Lower lobe of right lung (tissue), 2 donors: ENCODE measurements at regions not wholly inside any gene's neighbourhood (a gene's known extent, or its start where the extent isn't known, plus 50 kb on each side); places are given as distances from the start of the nearest gene placed in this dataset.
"Not testable (repeated sequence)": the region's sequence is repeated elsewhere in the genome, so short reads cannot be mapped to it uniquely, and the experiment has no call there.

Source experiments
- ATAC-seq, 2 donors: fragments of 200-7000 bp; cut with Tn5 transposase; one replicate each; pipeline ENCODE4 v1.9.1; 2020 to 2022; ENCODE audit warnings: mild to moderate bottlenecking in 2 of 2, moderate library complexity in 2 of 2
- DNase-seq: peaks from one replicate; pipeline ENCODE4 v3.0.0-alpha.2; 2020
- H3K27ac ChIP-seq: fragments of 200-600 bp; one replicate; pipeline ENCODE4 v1.8.0; 2022
- H3K27me3 ChIP-seq: fragments of 200-600 bp; one replicate; pipeline ENCODE4 v1.8.0; 2022; ENCODE audit warnings: low read depth
- H3K36me3 ChIP-seq: fragments of 200-600 bp; one replicate; pipeline ENCODE4 v1.8.0; 2022; ENCODE audit warnings: mild to moderate bottlenecking
- H3K4me1 ChIP-seq: fragments of 200-600 bp; one replicate; pipeline ENCODE4 v1.8.0; 2022
- H3K4me3 ChIP-seq: fragments of 200-600 bp; one replicate; pipeline ENCODE4 v1.8.0; 2022; ENCODE audit warnings: mild to moderate bottlenecking
- H3K9me3 ChIP-seq: fragments of 200-600 bp; one replicate; pipeline ENCODE4 v1.8.0; 2022
- intact Hi-C: fragments of 100-400 bp; cut with DNase I; formaldehyde crosslinking; loops from one replicate; pipeline ENCODE4 v1.11.0; 2022
- TF ChIP-seq, protein P1 (sequence below): fragments of 200-600 bp; IDR thresholded peaks from one replicate; pipeline ENCODE4 v1.8.0; 2022; ENCODE audit warnings: antibody characterized with exemption, mild to moderate bottlenecking
- donor health status: DM: no; HTN: yes; CAD: no; lungs with severe emphysema.

DNA sequence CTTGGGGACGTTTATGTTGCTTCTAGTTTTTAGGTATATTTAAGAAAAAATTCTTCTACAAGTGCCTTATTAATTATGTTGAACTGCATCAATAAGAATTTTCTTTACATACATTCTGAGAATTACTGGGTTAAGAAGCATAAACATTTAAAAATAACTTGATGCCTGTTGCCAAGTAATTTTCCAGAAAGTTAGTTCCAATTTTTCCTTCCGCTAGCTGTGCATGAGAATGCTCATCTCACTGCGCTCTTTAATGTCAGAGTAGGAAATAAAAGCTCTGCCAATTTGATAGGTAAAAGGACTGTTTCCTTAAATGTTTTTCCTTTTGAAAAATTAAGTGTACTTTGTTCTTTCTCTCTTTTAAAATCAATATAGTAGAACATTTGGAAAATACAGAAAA is 113.1 kb upstream of the ZBED5 start:
- Histone ChIP-seq H3K36me3 (no peaks in the 10 kb centered on the region), H3K27ac (no peak overlapping the region), H3K9me3 (no peaks in the 10 kb centered on the region), H3K4me1 (no peaks in the 10 kb centered on the region), H3K4me3 (no peak overlapping the region), H3K27me3 (no peaks in the 10 kb centered on the region)
- no peak for ATAC-seq
- TF ChIP-seq, protein P1, sequence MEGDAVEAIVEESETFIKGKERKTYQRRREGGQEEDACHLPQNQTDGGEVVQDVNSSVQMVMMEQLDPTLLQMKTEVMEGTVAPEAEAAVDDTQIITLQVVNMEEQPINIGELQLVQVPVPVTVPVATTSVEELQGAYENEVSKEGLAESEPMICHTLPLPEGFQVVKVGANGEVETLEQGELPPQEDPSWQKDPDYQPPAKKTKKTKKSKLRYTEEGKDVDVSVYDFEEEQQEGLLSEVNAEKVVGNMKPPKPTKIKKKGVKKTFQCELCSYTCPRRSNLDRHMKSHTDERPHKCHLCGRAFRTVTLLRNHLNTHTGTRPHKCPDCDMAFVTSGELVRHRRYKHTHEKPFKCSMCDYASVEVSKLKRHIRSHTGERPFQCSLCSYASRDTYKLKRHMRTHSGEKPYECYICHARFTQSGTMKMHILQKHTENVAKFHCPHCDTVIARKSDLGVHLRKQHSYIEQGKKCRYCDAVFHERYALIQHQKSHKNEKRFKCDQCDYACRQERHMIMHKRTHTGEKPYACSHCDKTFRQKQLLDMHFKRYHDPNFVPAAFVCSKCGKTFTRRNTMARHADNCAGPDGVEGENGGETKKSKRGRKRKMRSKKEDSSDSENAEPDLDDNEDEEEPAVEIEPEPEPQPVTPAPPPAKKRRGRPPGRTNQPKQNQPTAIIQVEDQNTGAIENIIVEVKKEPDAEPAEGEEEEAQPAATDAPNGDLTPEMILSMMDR = no peak
- DNase-seq = no peak
- intact Hi-C loops = no loop called here

DNA sequence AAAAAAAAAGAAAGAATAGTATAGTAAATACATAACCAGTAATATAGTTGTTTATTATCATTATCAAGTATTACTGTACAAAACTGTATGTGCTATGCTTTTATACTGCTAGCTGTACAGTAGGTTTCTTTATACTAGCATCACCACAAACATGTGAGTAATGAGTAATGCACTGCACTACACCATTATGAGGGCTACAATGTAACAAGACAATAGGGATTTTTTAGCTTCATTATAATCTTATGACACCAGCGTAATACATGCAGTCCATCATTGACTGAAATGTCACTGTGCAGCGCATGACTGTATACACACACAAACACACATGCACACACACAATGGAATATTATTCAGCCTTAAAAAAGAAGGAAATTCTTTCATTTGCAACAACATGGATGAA is 111.5 kb upstream of the ZBED5 start:
- H3K27me3 ChIP-seq = no peaks in the 10 kb centered on the region
- intact Hi-C loops = no loop called here
- no peak for DNase-seq
- H3K36me3 ChIP-seq = no peaks in the 10 kb centered on the region
- no peak overlapping the region for H3K27ac ChIP-seq
- no peak for ATAC-seq
- no peaks in the 10 kb centered on the region for H3K4me1 ChIP-seq
- TF ChIP-seq, protein P1 = no peak
- no peaks in the 10 kb centered on the region for H3K9me3 ChIP-seq
- H3K4me3 ChIP-seq = no peak overlapping the region

DNA sequence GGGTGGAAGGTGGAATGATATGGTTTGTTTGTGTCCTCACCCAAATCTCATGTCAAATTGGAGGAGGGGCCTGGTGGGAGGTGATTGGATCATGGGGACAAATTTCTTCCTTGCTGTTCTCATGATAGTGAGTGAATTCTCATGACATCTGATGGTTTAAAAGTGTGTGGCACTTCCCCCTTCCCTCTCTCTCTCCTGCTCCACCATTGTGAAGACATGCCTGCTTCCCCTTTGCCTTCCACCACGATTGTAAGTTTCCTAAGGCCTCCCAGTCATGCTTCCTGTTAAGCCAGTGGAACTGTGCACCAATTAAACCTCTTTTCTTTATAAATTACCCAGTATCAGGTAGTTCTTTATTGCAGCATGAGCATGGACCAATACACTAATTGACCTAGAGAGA is 99.0 kb upstream of the ZBED5 start:
- H3K27ac ChIP-seq, H3K9me3 ChIP-seq: not testable (repeated sequence)

DNA sequence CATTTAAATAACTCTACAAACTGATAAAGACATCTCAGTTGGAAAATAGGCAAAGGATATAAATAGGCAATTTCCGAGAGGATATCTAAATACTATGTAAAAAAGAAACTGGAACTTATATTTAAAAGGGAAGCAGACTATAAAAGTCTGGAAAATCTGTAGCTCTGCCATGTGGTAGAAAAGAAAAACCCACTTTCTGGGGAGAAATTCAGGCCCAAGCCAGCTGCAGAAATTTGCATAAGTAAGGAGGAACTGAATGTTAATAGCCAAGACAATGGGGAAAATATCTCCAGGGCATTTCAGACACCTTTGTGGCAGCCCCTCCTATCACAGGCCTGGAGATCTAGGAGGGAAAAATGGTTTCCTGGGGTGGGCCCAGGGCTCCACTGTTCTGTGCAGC is 97.8 kb upstream of the ZBED5 start:
- H3K4me3 ChIP-seq = no peak overlapping the region
- no peak overlapping the region for H3K27ac ChIP-seq
- TF ChIP-seq, protein P1 = no peak
- ATAC-seq (no peak), DNase-seq (no peak)
- H3K4me1 ChIP-seq = no peaks in the 10 kb centered on the region
- intact Hi-C loops = no loop called here
- no peaks in the 10 kb centered on the region for H3K36me3 ChIP-seq
- no peaks in the 10 kb centered on the region for H3K9me3 ChIP-seq
- H3K27me3 ChIP-seq = no peaks in the 10 kb centered on the region

More for the DNA sequence above, 99.0 kb upstream of the ZBED5 start:
- H3K27me3 ChIP-seq, ATAC-seq, H3K4me1 ChIP-seq, H3K4me3 ChIP-seq, H3K36me3 ChIP-seq, intact Hi-C loops, DNase-seq: not testable (repeated sequence)

DNA sequence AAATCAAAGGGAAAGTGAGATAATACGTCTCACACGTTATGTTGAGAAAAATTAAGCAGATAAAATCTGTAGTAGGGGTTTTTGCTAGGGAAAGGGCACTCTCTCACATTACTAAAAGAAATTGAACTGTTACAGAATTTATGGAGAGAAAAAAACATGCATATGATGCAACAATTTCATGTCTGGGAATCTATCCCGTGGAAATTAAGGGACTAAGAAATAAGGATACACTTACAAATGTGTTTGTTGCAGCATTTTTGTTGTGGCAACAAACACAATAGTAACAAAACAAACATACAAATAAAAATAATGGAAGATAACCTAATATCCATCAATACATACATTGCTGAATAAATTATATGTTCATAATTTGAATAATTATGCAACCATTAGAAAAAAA is 96.3 kb upstream of the ZBED5 start:
- Histone ChIP-seq H3K9me3 (no peaks in the 10 kb centered on the region), H3K4me3 (no peak overlapping the region), H3K27me3 (no peaks in the 10 kb centered on the region), H3K4me1 (no peaks in the 10 kb centered on the region), H3K36me3 (no peaks in the 10 kb centered on the region), H3K27ac (no peak overlapping the region)
- DNase-seq (no peak), ATAC-seq (no peak)
- TF ChIP-seq, protein P1 = no peak
- intact Hi-C loops = no loop called here

DNA sequence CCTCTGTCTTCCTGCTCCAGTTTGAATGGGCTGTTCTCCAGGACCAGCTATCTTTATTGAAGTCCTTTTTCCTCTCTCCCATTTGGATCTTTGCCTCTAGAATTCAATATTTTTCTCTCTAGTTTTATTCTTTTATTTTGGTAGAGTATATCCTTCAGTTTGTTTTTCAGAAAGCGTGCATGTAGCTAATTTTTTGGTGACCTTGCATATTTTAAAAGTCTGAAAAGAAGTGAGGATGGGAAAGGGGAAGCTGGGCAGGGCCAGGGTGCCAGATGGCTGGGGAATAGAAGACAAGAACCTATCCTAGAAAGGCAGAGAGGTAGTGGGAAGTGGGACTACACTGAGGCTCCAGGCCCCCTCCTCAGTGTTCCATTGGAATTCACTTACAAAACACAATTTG is 95.0 kb upstream of the ZBED5 start:
- intact Hi-C loops = no loop called here
- Histone ChIP-seq H3K36me3 (no peaks in the 10 kb centered on the region), H3K27me3 (no peaks in the 10 kb centered on the region), H3K4me3 (no peak overlapping the region), H3K4me1 (no peaks in the 10 kb centered on the region), H3K9me3 (no peaks in the 10 kb centered on the region), H3K27ac (no peak overlapping the region)
- no peak for DNase-seq
- TF ChIP-seq, protein P1 = no peak
- ATAC-seq = no peak

DNA sequence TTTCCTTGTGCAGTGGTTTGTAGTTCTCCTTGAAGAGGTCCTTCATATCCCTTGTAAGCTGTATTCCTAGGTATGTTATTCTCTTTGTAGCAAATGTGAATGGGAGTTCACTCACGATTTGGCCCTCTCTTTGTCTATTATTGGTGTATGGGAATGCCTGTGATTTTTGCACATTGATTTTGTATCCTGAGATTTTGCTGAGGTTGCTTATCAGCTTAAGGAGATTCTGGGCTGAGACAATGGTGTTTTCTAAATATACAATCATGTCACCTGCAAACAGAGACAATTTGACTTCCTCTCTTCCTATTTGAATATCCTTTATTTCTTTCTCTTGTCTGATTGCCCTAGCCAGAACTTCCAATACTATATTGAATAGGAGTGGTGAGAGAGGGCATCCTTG is 90.1 kb upstream of the ZBED5 start:
- intact Hi-C loops, H3K27ac ChIP-seq, H3K36me3 ChIP-seq, ATAC-seq, H3K4me3 ChIP-seq, H3K27me3 ChIP-seq, H3K4me1 ChIP-seq, DNase-seq, H3K9me3 ChIP-seq: not testable (repeated sequence)
